Stimulated activated CD4-positive, alpha-beta T cell treated with anti-CD3 and anti-CD28 coated beads, Interleukin-4, amount 100 ng/mL, for 48 hours (primary cell): ENCODE measurements at regions not wholly inside any gene's neighbourhood (a gene's known extent, or its start where the extent isn't known, plus 50 kb on each side); places are given as distances from the start of the nearest gene placed in this dataset.

Experiments
- DNase-seq, 2 donors: peaks; one replicate each; pipeline ENCODE4 v3.0.0-alpha.2; 2020; ENCODE audit warnings: low read depth in 2 of 2

- DNase-seq, result no peak
These were observed 50.2 kb upstream of the CDK1 start for GRCh38 chr10:60728056-60728455.

GRCh38 chr10:60726257-60726656 is 52.0 kb upstream of the CDK1 start:
- DNase-seq, result no peak

GRCh38 chr10:60722623-60723022 is 55.7 kb upstream of the CDK1 start:
- no peak for DNase-seq

- DNase-seq, result no peak
These were observed 58.6 kb upstream of the CDK1 start for GRCh38 chr10:60719721-60720120.

GRCh38 chr10:60718886-60719285 is 59.4 kb upstream of the CDK1 start:
- DNase-seq, result no peak

- no peak for DNase-seq
These were observed 60.4 kb upstream of the CDK1 start for GRCh38 chr10:60717852-60718251.

- DNase-seq, result no peak
These were observed 64.0 kb upstream of the CDK1 start for GRCh38 chr10:60714233-60714632.

- DNase-seq, result no peak
These were observed 66.8 kb upstream of the CDK1 start for GRCh38 chr10:60711496-60711895.

GRCh38 chr10:60710041-60710440 is 68.2 kb upstream of the CDK1 start:
- DNase-seq, result no peak

GRCh38 chr10:60708666-60709065 is 69.6 kb upstream of the CDK1 start:
- DNase-seq, result no peak

- DNase-seq, result no peak
These were observed 70.4 kb upstream of the CDK1 start for GRCh38 chr10:60707841-60708240.

- DNase-seq, result no peak
These were observed 72.1 kb upstream of the CDK1 start for GRCh38 chr10:60706146-60706545.

GRCh38 chr10:60705376-60705775 is 72.9 kb upstream of the CDK1 start:
- no peak for DNase-seq

GRCh38 chr10:60704471-60704870 is 73.8 kb upstream of the CDK1 start:
- DNase-seq, result no peak

- DNase-seq, result no peak
These were observed 74.8 kb upstream of the CDK1 start for GRCh38 chr10:60703266-60704041.

- DNase-seq, result no peak
These were observed 90.6 kb upstream of the CDK1 start for GRCh38 chr10:60687679-60688078.

GRCh38 chr10:60684091-60684490 is 94.2 kb upstream of the CDK1 start:
- DNase-seq, result no peak

GRCh38 chr10:60681103-60681502 is 97.2 kb upstream of the CDK1 start:
- no peak for DNase-seq

GRCh38 chr10:60679388-60679990 is 98.8 kb upstream of the CDK1 start:
- DNase-seq, result no peak

- no peak for DNase-seq
These were observed 99.3 kb upstream of the CDK1 start for GRCh38 chr10:60678978-60679377.

GRCh38 chr10:60677531-60678129 is 100.6 kb upstream of the CDK1 start:
- DNase-seq, result no peak

GRCh38 chr10:60675236-60675635 is 103.0 kb upstream of the CDK1 start:
- DNase-seq, result no peak

- DNase-seq, result no peak
These were observed 108.8 kb upstream of the CDK1 start for GRCh38 chr10:60669501-60669900.
